GM19238 (cell line): ENCODE measurements at regions not wholly inside any gene's neighbourhood (a gene's known extent, or its start where the extent isn't known, plus 50 kb on each side); places are given as distances from the start of the nearest gene placed in this dataset.

ENCODE experiments used
- DNase-seq: peaks from one replicate; pipeline ENCODE4 v3.0.0; 2011; ENCODE audit warnings: low spot score; ENCODE audit not compliant: insufficient read length

GRCh38 chr2:65746931-65747675 is 314.7 kb upstream of the SPRED2 start:
- no peak for DNase-seq

- DNase-seq: no peak
Measured at GRCh38 chr2:65744477-65745200, 312.2 kb upstream of the SPRED2 start.

GRCh38 chr2:65742977-65743376 is 310.6 kb upstream of the SPRED2 start:
- no peak for DNase-seq

- DNase-seq: no peak
Measured at GRCh38 chr2:65739927-65740326, 307.5 kb upstream of the SPRED2 start.

- no peak for DNase-seq
Measured at GRCh38 chr2:65737452-65738011, 305.1 kb upstream of the SPRED2 start.

GRCh38 chr2:65731476-65731875 is 299.1 kb upstream of the SPRED2 start:
- DNase-seq: no peak

- no peak for DNase-seq
Measured at GRCh38 chr2:65730186-65730585, 297.8 kb upstream of the SPRED2 start.

- DNase-seq: no peak
Measured at GRCh38 chr2:65729246-65729645, 296.8 kb upstream of the SPRED2 start.

GRCh38 chr2:65728477-65729180 is 296.2 kb upstream of the SPRED2 start:
- no peak for DNase-seq

- no peak for DNase-seq
Measured at GRCh38 chr2:65727816-65728215, 295.4 kb upstream of the SPRED2 start.

GRCh38 chr2:65727381-65727780 is 295.0 kb upstream of the SPRED2 start:
- no peak for DNase-seq

GRCh38 chr2:65724752-65725151 is 292.4 kb upstream of the SPRED2 start:
- no peak for DNase-seq

GRCh38 chr2:65724336-65724735 is 291.9 kb upstream of the SPRED2 start:
- no peak for DNase-seq

- no peak for DNase-seq
Measured at GRCh38 chr2:65722028-65722778, 289.8 kb upstream of the SPRED2 start.

- no peak for DNase-seq
Measured at GRCh38 chr2:65716698-65717097, 284.3 kb upstream of the SPRED2 start.

- no peak for DNase-seq
Measured at GRCh38 chr2:65715323-65715722, 282.9 kb upstream of the SPRED2 start.

GRCh38 chr2:65714866-65715265 is 282.5 kb upstream of the SPRED2 start:
- no peak for DNase-seq

GRCh38 chr2:65711863-65712262 is 279.5 kb upstream of the SPRED2 start:
- no peak for DNase-seq

GRCh38 chr2:65710779-65711295 is 278.4 kb upstream of the SPRED2 start:
- no peak for DNase-seq

GRCh38 chr2:65710356-65710755 is 278.0 kb upstream of the SPRED2 start:
- DNase-seq: no peak

GRCh38 chr2:65708086-65708485 is 275.7 kb upstream of the SPRED2 start:
- no peak for DNase-seq
